ENCODE measurements at regions not wholly inside any gene's neighbourhood (a gene's known extent, or its start where the extent isn't known, plus 50 kb on each side); places are given as distances from the start of the nearest gene placed in this dataset.

DNA sequence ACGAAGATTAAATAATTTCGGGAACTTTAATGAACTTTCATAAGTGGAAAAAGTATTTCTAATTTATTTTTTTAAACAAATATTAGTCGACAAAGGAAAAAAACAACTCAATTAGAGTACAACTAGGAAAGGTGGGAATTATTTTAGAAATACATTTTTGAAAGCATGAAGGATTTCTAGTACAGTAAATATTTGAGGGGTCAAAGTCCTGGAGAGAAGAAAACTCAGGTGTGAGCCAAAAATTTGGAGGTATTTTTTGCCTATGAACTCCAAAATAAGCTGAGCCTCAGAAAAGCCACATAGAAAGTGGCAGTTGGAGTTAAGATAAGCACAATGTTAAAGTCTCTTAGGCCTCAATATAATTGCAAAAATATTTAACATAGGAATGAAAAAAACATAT, 2017.3 kb downstream of the C4orf33 start:
- Histone ChIP-seq H3K9me3 (no peaks in the 10 kb centered on the region), H3K27ac (no peak overlapping the region), H3K4me3 (no peak overlapping the region), H3K4me1 (peaks cover 0 to 10% (median 0%) of the 10 kb centered on the region in 3 donors), H3K36me3 (no peaks in the 10 kb centered on the region), H3K27me3 (no peaks in the 10 kb centered on the region)
- intact Hi-C loops (cut with DNase I), result no loop called here
- peak; percentile 64 to 83 (median 78) for ATAC-seq
- DNase-seq, result no peak
- TF ChIP-seq, protein P1, sequence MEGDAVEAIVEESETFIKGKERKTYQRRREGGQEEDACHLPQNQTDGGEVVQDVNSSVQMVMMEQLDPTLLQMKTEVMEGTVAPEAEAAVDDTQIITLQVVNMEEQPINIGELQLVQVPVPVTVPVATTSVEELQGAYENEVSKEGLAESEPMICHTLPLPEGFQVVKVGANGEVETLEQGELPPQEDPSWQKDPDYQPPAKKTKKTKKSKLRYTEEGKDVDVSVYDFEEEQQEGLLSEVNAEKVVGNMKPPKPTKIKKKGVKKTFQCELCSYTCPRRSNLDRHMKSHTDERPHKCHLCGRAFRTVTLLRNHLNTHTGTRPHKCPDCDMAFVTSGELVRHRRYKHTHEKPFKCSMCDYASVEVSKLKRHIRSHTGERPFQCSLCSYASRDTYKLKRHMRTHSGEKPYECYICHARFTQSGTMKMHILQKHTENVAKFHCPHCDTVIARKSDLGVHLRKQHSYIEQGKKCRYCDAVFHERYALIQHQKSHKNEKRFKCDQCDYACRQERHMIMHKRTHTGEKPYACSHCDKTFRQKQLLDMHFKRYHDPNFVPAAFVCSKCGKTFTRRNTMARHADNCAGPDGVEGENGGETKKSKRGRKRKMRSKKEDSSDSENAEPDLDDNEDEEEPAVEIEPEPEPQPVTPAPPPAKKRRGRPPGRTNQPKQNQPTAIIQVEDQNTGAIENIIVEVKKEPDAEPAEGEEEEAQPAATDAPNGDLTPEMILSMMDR (IDR thresholded peaks at IDR 0.05), result no peak
- FAIRE-seq, result no peak
- WGBS, 2 donors, result 25 to 40% methylated on average over 3 of the region's 3 CpGs

DNA sequence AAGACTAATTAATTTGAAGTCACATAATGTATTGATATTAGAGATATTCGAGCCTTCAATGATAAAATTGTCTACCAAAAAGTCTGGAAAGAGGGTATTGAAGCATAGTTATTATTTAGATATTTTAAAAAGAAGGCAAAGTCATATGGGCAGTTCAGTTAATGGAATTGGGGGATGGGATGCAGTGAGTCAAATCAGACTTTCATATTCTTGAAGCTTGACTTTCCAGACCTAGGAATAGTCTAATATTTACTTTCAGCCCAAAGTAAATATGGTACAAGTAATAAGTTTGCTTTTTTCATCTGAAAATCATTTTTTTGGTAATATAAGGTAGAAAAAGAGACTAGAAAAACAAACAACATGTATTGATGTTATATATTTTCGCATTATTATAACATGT, 2017.8 kb downstream of the C4orf33 start:
- no peak for FAIRE-seq

DNA sequence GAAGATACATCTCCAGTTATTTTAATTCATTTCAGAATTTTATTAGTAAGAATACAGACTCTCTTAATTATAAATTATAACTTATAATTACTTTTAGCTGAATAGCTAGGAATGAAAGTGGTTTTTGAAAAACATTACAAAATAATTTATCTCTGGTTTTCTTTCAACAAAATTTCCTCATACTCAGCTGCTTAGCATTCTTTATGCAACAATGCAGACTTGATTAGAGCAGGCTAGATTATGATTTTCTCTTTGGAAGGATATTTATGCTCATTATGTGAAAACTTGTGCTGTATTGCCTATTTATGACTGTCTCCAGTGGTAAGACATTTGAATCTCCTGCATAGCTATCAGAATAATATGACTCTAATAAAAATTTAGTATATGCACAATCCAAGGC, 2023.7 kb downstream of the C4orf33 start:
- TF ChIP-seq, protein P1 (IDR thresholded peaks at IDR 0.05), result no peak

More for the DNA sequence above, 2017.8 kb downstream of the C4orf33 start:
- Histone ChIP-seq H3K9me3 (no peaks in the 10 kb centered on the region), H3K27me3 (no peaks in the 10 kb centered on the region), H3K36me3 (no peaks in the 10 kb centered on the region), H3K4me1 (peaks cover 0 to 10% (median 0%) of the 10 kb centered on the region in 3 donors), H3K4me3 (no peak overlapping the region), H3K27ac (no peak overlapping the region)
- ATAC-seq (peak; percentile 76 to 86 (median 81)), DNase-seq (no peak)
- intact Hi-C loops (cut with DNase I), result no loop called here
- WGBS, 2 donors, result 27 to 34% methylated on average over 2 of the region's 2 CpGs
- TF ChIP-seq, protein P1 (IDR thresholded peaks at IDR 0.05), result no peak

DNA sequence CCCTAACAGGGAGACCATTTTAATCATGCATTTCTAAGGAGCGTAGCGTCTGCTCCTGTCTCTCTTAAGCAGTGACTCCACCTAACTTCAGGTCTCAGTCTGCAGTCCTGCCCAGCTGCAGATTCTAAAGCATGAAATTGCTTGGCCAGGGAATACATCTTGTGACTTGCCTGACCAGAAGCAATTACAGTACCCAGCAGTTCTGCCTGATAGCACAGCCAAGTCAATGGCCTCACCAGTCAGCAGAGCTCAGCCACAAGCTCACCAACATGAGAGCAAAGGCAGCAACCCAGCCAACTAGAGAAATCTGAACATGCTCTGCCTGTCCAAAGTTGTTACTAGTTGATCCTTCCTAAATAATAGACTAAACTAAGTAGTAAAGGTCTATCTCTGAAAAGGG, 2011.9 kb upstream of the PCDH10 start:
- no peak for ATAC-seq
- H3K4me1 ChIP-seq, result no peaks in the 10 kb centered on the region
- no peak for FAIRE-seq
- DNase-seq, result no peak
- H3K9me3 ChIP-seq, result no peaks in the 10 kb centered on the region
- H3K4me3 ChIP-seq, result no peak overlapping the region
- 94 to 95% methylated on average over 2 of the region's 2 CpGs for WGBS, 2 donors
- no peaks in the 10 kb centered on the region for H3K27me3 ChIP-seq
- TF ChIP-seq, protein P1 (IDR thresholded peaks at IDR 0.05), result no peak
- H3K27ac ChIP-seq, result no peak overlapping the region
- intact Hi-C loops (cut with DNase I), result no loop called here
- no peaks in the 10 kb centered on the region for H3K36me3 ChIP-seq

More for the DNA sequence above, 2023.7 kb downstream of the C4orf33 start:
- ATAC-seq (no peak), FAIRE-seq (no peak), DNase-seq (no peak)
- Histone ChIP-seq H3K4me1 (no peaks in the 10 kb centered on the region), H3K4me3 (no peak overlapping the region), H3K36me3 (no peaks in the 10 kb centered on the region), H3K9me3 (no peaks in the 10 kb centered on the region), H3K27ac (no peak overlapping the region), H3K27me3 (no peaks in the 10 kb centered on the region)
- intact Hi-C loops (cut with DNase I), result no loop called here

DNA sequence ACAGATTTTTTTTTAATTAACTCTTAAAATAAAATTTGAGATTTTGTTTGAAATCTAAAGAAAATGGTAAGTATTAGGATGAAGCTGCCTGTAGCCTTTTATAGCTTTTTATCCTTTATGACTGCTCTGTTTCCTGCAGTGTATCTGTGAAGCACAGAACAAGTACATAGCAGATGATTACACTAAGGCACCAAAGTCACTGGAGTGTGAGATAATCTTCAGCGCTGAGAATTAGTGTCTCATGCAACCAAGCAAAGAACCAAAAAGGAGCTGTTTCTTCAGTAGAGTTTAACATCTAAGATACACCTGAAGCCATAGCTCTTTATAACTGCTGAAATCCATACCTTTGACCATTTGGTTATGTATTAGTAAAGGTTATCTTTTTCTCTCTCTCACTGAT, 1989.8 kb upstream of the PCDH10 start:
- ATAC-seq, result no peak
- 73 to 80% methylated on average over 1 of the region's 1 CpG for WGBS, 2 donors

More for the DNA sequence above, 1989.8 kb upstream of the PCDH10 start:
- TF ChIP-seq, protein P1 (IDR thresholded peaks at IDR 0.05), result no peak
- H3K36me3 ChIP-seq, result no peaks in the 10 kb centered on the region
- no peaks in the 10 kb centered on the region for H3K4me1 ChIP-seq
- intact Hi-C loops (cut with DNase I), result no loop called here
- H3K4me3 ChIP-seq, result no peak overlapping the region
- no peaks in the 10 kb centered on the region for H3K9me3 ChIP-seq
- FAIRE-seq (no peak), DNase-seq (no peak)
- H3K27me3 ChIP-seq, result no peaks in the 10 kb centered on the region
- H3K27ac ChIP-seq, result no peak overlapping the region

Measured in pancreas (tissue), 10 donors.